Endothelial cell of umbilical vein (primary cell): ENCODE measurements at regions not wholly inside any gene's neighbourhood (a gene's known extent, or its start where the extent isn't known, plus 50 kb on each side); places are given as distances from the start of the nearest gene placed in this dataset.

Experiments
- BruUV-seq: library from RNA; stranded (reverse); fragments of 400-500 nt; replicated peaks from 2 replicates; lab custom pipeline; 2021; lab: Mats Ljungman, UMichigan
- CTCF ChIA-PET: fragments of 300-600, 350-600 bp; sonication (Branson Sonifier 250); formaldehyde crosslinking; loops from one replicate; lab custom pipeline; 2021; ENCODE audit warnings: antibody characterized with exemption, inconsistent platforms; lab: Charles Lee
- POLR2A ChIA-PET: fragments of 300-600, 350-600 bp; sonication (Branson Sonifier 250); formaldehyde crosslinking; loops from one replicate; lab custom pipeline; 2021; ENCODE audit warnings: antibody characterized with exemption, inconsistent platforms; lab: Charles Lee
- DNase-seq: peaks from one replicate; pipeline ENCODE4 v3.0.0-alpha.2; 2011; ENCODE audit warnings: low read depth, low spot score
- FAIRE-seq: peaks from 2 replicates; lab custom pipeline; 2011; peaks lifted over from hg19 to GRCh38; lab: Jason Lieb, UNC
- H2AFZ ChIP-seq: 2 replicates; pipeline ENCODE4 v1.6.0; 2012; ENCODE audit warnings: low read depth, low read length, control low read depth, inconsistent platforms
- H3K27ac ChIP-seq: 2 replicates; pipeline ENCODE4 v1.5.1; 2011; ENCODE audit warnings: low read depth, mild to moderate bottlenecking, control low read depth, low read length, moderate library complexity; ENCODE audit not compliant: insufficient read depth
- H3K27me3 ChIP-seq, 2 experiments: 2 replicates each; pipeline versions ENCODE4 v1.6.0 to v1.6.1; 2011; ENCODE audit warnings: low read length in 2 of 2, mixed read lengths in 1 of 2; ENCODE audit not compliant: control insufficient read depth in 2 of 2, insufficient read depth in 2 of 2
- H3K36me3 ChIP-seq, 2 experiments: 2 replicates in 1 of 2; 3 replicates in 1 of 2; pipeline ENCODE4 v1.5.1; 2011; ENCODE audit warnings: low read length in 2 of 2, mild to moderate bottlenecking in 1 of 2, moderate library complexity in 1 of 2; ENCODE audit not compliant: control insufficient read depth in 2 of 2, insufficient read depth in 2 of 2; ENCODE audit errors: extremely low read depth in 1 of 2
- H3K4me1 ChIP-seq: 3 replicates; pipeline ENCODE4 v1.5.1; 2011; ENCODE audit warnings: mild to moderate bottlenecking, low read length; ENCODE audit not compliant: control insufficient read depth, insufficient read depth; ENCODE audit errors: extremely low read depth
- H3K4me2 ChIP-seq: 2 replicates; pipeline ENCODE4 v1.6.1; 2011; ENCODE audit warnings: low read length, control low read depth, mixed read lengths; ENCODE audit not compliant: insufficient read depth
- H3K4me3 ChIP-seq, 3 experiments: fragments of 200-600 bp in 1 of 3; sonication (generic), shearing (Covaris generic) in 1 of 3; replicated peaks in 1 of 3; 2 replicates each; pipeline ENCODE4 v1.5.1; 2011 to 2016; ENCODE audit warnings: control low read depth in 3 of 3, low read length in 3 of 3, mild to moderate bottlenecking in 2 of 3, inconsistent platforms in 1 of 3, low read depth in 1 of 3, moderate library complexity in 1 of 3; ENCODE audit not compliant: insufficient read depth in 1 of 3
- H3K79me2 ChIP-seq: 2 replicates; pipeline ENCODE4 v1.6.0; 2012; ENCODE audit warnings: low read length, inconsistent platforms; ENCODE audit not compliant: control insufficient read depth, insufficient read depth
- H3K9ac ChIP-seq: replicated peaks from 2 replicates; pipeline ENCODE3; 2011; ENCODE audit warnings: low read length, control low read depth; ENCODE audit not compliant: insufficient read depth; ENCODE audit errors: extremely low read depth
- H3K9me1 ChIP-seq: replicated peaks from 3 replicates; pipeline ENCODE4 v1.6.0; 2011; ENCODE audit warnings: mild to moderate bottlenecking, low read length; ENCODE audit not compliant: control insufficient read depth, insufficient read depth; ENCODE audit errors: extremely low read depth
- H3K9me3 ChIP-seq: replicated peaks from 2 replicates; pipeline ENCODE4 v1.5.1; 2012; ENCODE audit warnings: low read length, inconsistent platforms; ENCODE audit not compliant: control insufficient read depth, insufficient read depth
- H4K20me1 ChIP-seq: replicated peaks from 2 replicates; pipeline ENCODE3; 2011; ENCODE audit warnings: mild to moderate bottlenecking, low read length; ENCODE audit not compliant: control insufficient read depth, insufficient read depth; ENCODE audit errors: extremely low read depth
- CTCF ChIP-seq, 2 donors: IDR thresholded peaks; 1 replicate in 1 of 2; 2 replicates in 1 of 2; pipeline ENCODE4 v1.5.1; 2011; ENCODE audit warnings: low read length in 2 of 2, mild to moderate bottlenecking in 2 of 2, moderate library complexity in 2 of 2, control low read depth in 1 of 2, inconsistent platforms in 1 of 2, low read depth in 1 of 2; ENCODE audit not compliant: insufficient read depth in 1 of 2; ENCODE audit errors: extremely low read depth in 1 of 2
- EZH2 ChIP-seq: IDR thresholded peaks from 2 replicates; pipeline ENCODE4 v1.6.1; 2012; ENCODE audit warnings: borderline replicate concordance, low read depth, mild to moderate bottlenecking, moderate library complexity, low read length, inconsistent platforms; ENCODE audit not compliant: severe bottlenecking
- JUN ChIP-seq: IDR thresholded peaks from 2 replicates; pipeline ENCODE4 v1.6.1; 2011; ENCODE audit warnings: borderline replicate concordance, low read depth; ENCODE audit not compliant: insufficient read length, insufficient read depth
- MAX ChIP-seq: IDR thresholded peaks from 2 replicates; pipeline ENCODE4 v1.6.1; 2011; ENCODE audit not compliant: insufficient read depth, insufficient read length
- MYC ChIP-seq: IDR thresholded peaks from one replicate; pipeline ENCODE4 v1.6.1; 2011; ENCODE audit warnings: mild to moderate bottlenecking, low read depth, low read length
- POLR2A ChIP-seq: IDR thresholded peaks from 2 replicates; pipeline ENCODE4 v1.6.1; 2012; ENCODE audit warnings: low read depth, mild to moderate bottlenecking, control low read depth, low read length
- POLR2AphosphoS5 ChIP-seq: IDR thresholded peaks from 2 replicates; pipeline ENCODE4 v1.6.1; 2012; ENCODE audit warnings: low read depth, mild to moderate bottlenecking, control low read depth, low read length, moderate library complexity; ENCODE audit not compliant: insufficient read depth
- dilution Hi-C: fragments of 300-500 bp; cut with MboI; formaldehyde crosslinking; loops from one replicate; pipeline ENCODE4 v1.15.0; 2019; ENCODE audit warnings: low sequenced_read_pairs; ENCODE audit not compliant: extremely low pct_ligation_motif_present
- intact Hi-C: fragments of 100-400 bp; cut with micrococcal nuclease; formaldehyde crosslinking; loops from one replicate; pipeline ENCODE4 v1.10.0; 2022

GRCh38 chr6:106895703-106896040, 78.9 kb downstream of the CD24 start:
- H3K9me1 ChIP-seq, result no peaks in the 10 kb centered on the region
- intact Hi-C loops (no loop called here), dilution Hi-C loops (no loop called here)
- H3K9me3 ChIP-seq, result no peaks in the 10 kb centered on the region
- no peaks in the 10 kb centered on the region for H3K4me1 ChIP-seq
- H3K9ac ChIP-seq, result no peak overlapping the region
- no peak overlapping the region for H3K27ac ChIP-seq
- no peaks in the 10 kb centered on the region for H3K36me3 ChIP-seq
- H3K4me2 ChIP-seq, result no peak overlapping the region
- no peak for TF ChIP-seq JUN
- no peak for TF ChIP-seq EZH2
- no peak for TF ChIP-seq POLR2A
- no peak for TF ChIP-seq MYC
- no peak for TF ChIP-seq MAX
- TF ChIP-seq POLR2AphosphoS5, result no peak
- TF ChIP-seq CTCF (IDR thresholded peaks at IDR 0.05; ENCODE audit: extremely low read depth in 1 of 2, insufficient read depth in 1 of 2, low read depth in 1 of 2, low read length in 2 of 2), result no peak
- no peak overlapping the region for H2AFZ ChIP-seq
- H3K27me3 ChIP-seq, result no peaks in the 10 kb centered on the region
- no TSS peak for BruUV-seq
- H3K79me2 ChIP-seq, result no peaks in the 10 kb centered on the region
- no peak for DNase-seq
- CTCF ChIA-PET, result no interaction called here
- POLR2A ChIA-PET, result no interaction called here
- no peak for FAIRE-seq
- H3K4me3 ChIP-seq, result no peak overlapping the region
- H4K20me1 ChIP-seq, result no peaks in the 10 kb centered on the region
